Kasumi-1 (cell line): ENCODE measurements at regions not wholly inside any gene's neighbourhood (a gene's known extent, or its start where the extent isn't known, plus 50 kb on each side); places are given as distances from the start of the nearest gene placed in this dataset.

Experiments
- DNase-seq, 2 experiments: peaks; one replicate each; lab custom pipeline; 2025; lab: John Stamatoyannopoulos, UW

DNA sequence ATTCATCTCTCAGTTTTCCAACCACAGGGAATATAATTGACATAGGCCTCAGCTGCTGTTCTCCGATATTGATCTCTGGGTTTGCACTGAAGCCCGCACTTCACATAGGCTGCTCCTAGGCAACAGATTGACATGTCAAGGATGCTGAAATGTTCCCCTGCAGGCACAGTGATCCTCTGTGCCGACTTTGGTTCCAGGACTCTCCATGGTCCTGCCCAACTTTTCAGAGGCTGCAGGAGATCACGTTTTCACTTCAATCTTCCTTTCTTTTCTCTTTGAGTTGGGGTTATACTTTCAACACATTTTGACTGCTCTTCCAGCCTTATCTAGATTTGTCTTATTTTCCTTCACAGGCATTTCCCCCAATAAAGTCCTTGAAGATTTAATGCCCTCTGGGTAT lies 1361.0 kb downstream of the DSC3 start:
- DNase-seq, result no peak

DNA sequence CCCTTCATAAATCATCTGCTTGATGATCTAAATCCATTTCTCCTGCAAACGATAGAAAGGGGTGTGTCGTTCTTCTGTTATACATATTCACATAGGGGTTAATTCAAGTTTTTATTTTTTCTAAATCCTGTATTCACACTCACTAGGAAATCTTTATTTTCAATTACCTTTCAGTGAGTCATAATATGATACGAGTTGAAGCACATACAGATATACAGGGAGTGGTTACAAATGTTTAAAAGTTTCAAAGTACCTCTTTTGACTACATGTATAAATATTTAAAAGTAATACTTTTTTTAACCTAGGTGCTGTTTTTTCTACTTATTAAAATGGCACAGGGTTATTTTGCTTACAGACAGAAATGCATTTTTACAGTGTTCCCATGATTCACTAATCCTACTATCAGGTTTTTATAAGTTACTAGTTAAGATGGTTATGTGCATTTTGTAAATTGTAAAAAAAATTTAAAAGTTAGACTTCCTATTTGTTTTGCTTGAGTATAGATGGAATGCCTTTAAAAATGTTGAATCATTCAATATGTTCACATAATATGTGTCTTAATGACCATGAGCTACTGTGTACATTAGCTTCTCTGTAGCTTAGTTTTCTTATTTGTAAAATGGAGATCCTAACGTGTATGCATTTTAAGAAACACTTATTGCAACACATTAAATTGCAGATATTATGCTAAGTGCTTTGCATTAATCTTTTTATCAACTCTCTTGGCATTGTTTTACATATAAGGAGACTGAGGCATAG lies 1378.1 kb downstream of the DSC3 start:
- no peak for DNase-seq

DNA sequence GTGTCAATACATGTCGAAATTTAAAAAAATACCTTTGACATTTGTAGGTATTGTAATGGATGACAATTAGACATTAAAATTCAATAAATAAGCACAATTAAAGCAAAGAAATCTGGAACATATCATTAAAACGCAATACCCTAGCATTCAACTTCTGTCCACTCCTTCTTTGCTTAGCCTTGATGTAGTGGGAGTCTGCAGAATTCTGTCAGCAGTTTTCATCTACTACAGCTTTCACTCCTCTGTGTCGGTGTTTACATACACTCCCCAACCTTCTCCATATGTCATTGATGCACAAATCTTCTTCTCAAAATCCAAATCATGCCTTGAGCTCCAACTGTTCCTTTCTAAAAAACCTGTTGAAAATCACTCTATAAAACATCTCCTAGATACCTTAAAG lies 1380.6 kb downstream of the DSC3 start:
- DNase-seq, result no peak

DNA sequence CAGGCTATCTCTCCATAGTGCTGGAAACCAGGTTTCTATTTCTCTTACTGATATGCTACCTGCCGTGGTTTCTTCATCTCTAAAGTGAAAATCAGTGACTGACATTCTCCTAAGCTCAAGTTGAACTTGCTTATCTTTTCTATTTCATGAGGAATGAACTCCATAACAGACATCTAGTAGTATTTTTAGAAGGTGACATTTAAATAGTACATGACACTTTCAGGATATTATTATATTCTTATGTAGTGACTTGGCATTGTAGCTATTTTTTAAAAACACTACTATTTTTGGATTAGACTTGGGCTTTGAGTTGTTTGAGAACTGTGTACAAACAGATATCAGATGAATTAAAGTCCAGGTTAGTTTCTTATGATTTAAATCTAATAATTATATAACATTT lies 1381.8 kb downstream of the DSC3 start:
- no peak for DNase-seq

DNA sequence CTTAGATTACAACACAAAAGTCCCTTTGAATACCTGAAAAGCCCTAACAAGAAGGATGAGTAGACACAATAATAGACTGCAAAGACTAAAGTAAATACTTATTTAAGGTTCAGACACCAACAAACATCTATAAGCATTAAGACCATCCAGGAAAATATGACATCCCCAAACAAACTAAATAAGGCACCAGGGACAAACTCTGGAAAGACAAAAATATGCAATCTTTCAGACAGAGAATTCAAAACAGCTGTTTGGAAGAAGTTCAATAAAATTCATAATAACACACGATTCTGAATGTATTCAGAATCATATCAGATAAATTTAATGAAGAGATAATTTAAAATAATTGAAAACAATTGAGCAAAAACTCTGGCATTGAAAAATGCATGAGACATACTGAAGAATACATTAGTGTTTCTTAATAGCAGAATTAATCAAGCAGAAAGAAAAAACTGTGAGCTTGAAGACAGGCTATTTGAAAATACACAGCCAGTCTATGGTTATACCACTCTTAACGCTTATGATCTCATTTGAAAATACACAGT lies 1388.8 kb downstream of the DSC3 start:
- DNase-seq, result no peak

DNA sequence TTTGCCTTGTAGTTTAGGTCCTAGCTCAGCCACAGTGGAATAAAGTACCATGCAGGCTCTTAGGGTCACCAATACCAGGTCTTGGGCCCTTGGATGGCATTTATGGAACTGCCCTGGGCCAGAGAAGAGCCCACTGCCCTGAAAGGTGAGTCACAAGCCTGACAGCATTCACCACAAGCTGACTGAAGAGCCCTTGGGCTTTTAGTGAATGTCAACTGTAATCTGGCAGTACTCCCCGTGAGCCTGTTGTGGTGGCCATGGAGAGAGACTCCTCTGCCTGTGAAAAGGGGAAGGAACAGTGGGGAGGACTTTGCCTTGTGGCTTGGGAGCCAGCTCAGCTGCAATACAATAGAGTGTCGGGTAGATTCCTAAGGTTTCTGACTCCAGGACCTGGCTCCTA lies 1389.7 kb downstream of the DSC3 start:
- peak; percentile 74 to 84 for DNase-seq

DNA sequence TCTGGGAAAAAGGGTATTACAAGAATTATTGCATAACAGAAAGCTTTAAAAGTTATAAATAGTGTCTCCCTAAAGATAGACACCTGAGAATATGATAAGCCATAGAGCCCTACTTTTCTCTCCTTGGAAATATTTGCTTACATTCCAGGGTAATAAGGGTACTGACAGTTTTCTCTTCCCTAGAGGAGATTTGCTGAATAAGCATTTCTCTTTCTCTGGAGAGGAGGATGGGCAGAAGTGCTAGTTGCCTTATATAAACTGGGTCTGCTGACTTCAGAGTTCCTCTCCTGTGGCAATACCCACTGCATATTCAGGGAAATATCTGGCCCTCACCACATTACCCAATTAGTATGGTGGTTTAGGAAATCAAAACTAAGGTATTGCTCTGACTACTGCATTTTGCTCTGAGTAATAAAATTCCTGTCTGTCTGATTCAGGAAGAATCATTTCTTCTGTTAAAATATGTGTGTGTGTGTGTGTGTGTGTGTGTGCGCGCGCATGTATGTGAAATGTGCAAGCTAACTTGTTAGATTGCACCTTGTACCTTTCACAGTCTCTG lies 1391.3 kb downstream of the DSC3 start:
- DNase-seq, result peak in 1 of 2 experiments; percentile 5

DNA sequence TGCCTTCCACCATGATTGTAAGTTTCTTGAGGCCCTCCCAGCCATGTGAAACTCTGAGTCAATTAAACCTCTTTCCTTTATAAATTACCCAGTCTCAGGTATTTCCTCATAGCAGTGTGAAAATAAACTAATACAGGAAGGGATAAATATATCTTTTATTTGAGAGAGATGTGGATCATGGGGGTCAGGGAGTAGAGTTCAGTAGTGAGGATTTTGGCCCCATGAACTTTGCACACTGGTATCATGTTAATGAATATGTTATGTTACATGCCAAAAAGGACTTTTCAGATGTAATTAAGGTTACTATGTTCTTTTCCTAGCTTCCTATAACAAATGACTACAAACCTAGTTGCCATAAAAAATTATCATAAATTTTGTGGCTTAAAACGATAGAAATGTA lies 1393.7 kb downstream of the DSC3 start:
- DNase-seq, result no peak

DNA sequence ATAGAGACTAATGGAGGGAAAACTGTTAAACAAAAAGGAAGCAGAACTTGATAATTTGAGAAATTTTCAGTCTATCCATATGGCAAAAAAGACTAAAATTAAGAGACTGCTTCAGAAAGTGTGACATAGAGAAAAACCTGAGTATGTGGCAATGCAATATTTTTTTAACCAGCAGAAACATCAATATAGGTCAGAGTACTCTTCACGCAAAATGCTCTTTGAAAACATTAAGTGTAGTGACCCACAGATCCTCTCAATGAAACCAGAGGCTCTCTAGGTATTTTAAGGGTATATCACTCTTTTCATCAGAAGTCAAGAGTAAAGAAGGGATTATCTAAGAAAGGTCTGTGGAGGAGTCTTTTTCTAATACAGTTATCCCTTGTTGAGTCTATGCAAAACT lies 1394.8 kb downstream of the DSC3 start:
- no peak for DNase-seq

DNA sequence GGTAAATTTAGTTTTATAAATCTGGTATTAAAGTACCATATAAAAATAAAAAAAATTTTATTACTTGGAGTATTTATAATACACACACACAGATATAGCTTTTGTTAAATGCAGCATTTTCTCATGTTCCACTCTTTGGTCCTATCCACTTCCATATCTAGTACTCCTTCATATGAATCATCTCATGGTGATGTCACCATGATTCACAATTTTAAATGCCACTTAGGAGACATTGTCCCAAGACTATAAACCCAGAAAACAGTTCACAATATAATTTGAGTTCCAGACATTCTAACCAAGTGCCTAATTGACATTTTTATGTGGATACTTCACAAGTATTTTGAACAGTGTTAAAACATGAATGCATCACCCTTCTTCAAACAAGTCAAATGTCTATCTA lies 1398.3 kb downstream of the DSC3 start:
- DNase-seq, result no peak

DNA sequence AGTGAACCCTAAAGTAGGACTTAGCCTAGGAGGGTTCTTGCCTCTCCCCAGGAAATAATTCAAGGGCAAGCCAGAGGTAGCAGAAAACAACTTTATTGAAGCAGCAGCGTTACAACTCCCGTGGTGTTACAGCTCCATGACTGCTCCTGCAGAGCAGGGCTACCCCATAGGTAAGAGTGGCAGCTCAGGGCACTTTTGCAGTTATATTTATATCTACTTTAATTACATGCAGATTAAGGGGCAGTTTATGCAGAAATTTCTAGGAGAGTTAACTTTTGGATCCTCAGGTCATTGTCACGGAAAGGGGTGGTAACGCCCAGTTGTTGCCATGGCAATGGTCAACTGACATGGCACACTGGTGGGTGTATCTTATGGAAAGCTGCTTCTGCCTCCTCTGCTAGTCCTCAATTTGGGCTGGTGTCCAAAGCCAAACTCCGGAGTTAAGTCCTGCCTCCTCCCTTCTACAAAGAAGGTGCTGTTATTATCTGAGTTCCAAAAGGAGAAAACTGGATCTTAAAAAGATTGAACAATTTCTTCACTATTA lies 1413.0 kb downstream of the DSC3 start:
- no peak for DNase-seq

DNA sequence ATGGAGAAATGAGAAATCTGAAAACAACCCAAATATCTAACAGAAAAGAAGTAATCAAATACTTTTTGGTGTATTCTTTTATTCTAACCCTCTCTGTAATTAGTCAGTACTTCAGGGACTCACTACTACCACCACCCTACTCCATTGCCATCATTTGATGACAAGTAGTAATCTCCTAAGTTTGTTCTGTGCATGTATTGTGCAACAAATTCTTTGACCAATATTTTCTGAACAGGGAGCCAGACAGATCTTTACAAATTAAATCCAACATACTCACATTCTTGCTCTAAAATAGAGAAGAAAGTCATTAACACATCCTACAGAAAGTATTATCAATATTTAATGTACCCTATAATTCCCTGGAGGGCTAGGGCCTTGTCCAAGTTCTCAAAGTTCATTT lies 1416.4 kb downstream of the DSC3 start:
- no peak for DNase-seq

DNA sequence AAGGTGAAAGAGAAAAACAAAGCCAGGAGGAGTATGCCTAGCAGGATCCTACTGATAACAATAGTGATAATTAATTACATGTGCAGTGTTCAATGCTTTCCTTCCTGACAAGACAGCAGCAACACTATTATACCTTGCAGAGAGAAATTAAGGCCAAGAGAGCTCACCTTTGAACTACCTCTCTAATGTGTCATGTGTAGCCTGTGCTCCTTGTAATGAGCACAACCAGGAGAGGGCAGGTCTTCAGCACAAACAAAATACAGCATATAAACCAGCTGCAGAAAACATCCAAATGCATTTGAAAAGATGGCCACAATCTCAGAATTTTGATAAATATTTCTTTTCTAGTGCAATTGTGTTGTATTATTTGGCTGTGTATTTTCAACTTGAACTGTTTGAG lies 1425.7 kb downstream of the DSC3 start:
- no peak for DNase-seq

DNA sequence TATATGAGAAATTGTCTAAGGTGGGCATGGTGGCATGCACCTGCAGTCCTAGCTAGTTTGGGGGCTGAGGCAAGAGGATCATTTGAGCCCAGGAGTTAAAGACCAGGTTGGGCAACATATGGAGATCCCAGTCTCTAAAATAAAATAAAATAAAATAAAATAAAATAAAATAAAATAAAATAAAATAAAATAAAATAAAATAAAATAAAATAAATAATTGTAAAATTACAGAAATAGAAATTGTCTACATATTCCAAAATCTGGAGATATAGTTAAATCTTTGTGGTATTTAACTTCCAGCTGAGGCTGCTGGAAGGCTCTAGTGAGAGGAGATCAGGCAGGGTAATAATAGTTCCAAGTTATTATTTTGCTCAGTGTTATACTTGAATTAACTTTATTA lies 1432.1 kb upstream of the CDH2 start:
- DNase-seq, result no peak

DNA sequence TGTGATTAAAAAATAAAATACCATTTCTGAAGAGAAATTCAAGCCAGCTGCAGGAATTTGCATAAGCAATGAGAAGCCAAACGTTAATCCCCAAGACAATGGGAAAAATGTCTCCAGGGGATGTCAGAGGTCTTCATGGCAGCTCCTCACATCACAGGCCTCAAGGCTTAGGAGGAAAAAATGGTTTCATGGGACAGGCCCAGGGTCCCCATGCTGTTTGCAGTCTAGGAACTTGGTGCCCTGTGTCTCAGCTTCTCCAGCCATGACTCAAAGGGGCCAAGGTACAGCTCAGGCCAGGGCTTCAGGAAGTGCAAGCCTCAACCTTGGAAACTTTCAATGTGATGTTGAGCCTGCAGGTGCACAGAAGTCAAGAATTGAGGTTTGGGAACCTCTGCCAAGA lies 1428.4 kb upstream of the CDH2 start:
- no peak for DNase-seq

DNA sequence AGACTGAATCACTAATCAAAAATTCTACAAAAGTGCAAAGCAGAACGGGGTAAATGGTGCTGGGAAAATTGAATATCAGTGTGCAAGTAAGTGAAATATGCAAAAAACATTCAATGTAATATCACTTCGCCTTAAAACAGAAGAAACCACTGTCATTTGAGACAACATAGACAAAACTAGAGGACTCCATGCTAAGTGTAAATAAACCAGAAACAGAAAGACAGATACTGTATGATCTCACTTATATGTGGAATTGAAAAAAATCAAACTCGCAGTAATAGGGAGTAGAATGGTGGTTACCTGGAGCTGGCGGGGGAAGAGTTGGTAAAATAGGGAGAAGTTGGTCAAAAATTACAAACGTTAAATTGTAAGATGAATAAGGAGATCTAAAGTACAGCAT lies 1420.0 kb upstream of the CDH2 start:
- peak in 1 of 2 experiments; percentile 13 for DNase-seq

DNA sequence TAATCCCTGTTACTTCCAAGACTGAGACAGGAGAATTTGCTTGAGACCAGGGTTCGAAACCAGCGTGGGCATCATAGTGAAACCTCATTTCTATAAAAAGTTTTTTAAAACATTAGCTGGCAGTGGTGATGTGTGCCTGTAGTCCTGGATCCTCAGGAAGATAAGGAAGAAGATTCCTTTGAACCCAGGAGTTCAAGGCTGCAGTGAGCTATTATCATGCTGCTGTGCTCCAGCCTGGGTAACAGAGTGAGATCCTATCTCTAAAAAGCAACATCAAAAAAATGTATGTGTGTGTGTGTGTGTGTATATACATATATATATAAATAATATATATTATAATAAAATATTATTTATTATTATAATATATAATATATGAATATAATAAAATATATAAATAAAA lies 1417.6 kb upstream of the CDH2 start:
- DNase-seq, result peak in 1 of 2 experiments; percentile 19

DNA sequence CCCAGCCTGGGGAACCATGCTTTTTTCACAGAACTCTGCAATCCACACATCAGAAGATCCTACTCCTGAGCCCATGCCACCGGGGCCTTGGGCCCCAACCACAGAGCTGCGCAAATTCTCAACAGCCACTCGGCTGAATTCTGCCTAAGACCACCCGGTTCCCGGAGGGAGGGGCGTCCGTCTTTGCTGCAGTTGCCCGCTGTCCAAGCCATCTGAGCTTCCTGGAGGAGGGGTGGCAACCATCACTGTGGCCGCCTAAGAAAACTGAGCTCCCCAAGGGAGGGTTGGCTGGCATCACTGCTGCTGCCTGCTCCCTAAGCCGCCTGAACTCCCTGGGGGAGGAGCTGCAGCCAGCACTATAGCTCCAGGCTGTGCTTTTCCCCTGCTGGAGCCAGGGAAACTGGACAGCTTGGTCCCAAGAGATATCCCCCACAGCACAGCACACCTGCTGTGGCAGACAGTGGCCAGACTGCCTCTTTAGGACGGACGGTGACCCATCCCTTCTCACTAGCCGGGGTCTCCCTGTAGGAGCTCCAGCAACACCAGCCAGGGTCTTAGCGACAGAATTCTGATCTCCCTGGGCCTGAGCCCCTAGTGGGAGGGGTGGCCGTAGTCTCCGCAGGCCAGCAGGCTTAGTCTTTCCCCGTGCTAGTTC lies 1411.6 kb upstream of the CDH2 start:
- no peak for DNase-seq

DNA sequence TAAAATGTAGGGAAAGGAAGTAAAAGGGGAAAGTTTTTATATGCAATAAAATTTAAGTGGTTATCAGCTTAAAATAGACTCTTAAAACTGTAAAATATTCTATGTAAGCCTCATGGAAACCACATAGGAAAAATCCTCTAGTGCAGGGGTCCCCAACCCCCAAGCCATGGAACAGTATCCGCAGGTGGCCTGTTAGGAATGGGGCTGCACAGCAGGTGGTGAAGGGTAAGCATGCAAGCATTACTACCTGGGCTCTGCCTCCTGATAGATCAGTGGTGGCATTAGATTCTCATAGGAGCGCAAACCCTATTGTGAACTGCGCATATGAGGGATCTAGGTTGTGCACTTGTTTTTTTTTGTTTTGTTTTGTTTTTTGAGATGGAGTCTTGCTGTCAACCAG lies 1409.3 kb upstream of the CDH2 start:
- no peak for DNase-seq

DNA sequence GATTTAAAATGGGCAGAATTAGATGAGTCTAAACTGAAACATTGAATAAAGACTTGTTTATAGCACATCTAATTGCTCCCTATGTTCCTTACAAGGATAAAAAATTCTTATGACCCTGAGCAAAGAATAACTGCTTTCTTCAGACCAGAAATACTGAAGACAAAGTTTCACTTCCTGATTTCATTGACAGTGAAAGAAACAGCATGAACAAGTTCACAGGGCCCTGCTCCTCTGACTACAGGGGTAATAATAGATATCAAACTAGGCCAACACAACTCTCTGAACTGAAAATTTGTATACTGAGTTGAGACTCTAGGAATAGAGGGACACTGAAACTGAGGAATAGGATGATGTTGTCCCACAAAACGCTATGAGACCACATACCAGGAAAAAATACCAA lies 1383.3 kb upstream of the CDH2 start:
- DNase-seq, result peak in 1 of 2 experiments; percentile 22

DNA sequence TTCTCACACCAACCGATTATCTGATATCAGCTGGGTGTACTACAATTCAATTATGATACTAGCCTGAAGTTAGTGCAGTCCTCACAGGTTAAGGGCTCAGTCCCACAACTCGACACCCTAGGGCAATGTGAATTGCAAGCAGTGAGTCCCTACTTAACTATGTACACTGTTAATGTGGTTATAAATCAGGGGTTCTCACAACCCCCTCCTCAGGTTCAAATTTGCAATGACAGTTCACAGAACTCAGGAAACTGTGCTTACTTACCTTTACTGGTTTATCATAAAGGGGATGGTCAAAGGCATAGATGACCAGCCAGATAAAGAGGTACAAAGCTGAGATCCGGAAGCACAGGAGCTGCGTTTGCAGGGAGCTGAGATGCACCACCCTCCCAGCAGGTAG lies 1379.1 kb upstream of the CDH2 start:
- no peak for DNase-seq

DNA sequence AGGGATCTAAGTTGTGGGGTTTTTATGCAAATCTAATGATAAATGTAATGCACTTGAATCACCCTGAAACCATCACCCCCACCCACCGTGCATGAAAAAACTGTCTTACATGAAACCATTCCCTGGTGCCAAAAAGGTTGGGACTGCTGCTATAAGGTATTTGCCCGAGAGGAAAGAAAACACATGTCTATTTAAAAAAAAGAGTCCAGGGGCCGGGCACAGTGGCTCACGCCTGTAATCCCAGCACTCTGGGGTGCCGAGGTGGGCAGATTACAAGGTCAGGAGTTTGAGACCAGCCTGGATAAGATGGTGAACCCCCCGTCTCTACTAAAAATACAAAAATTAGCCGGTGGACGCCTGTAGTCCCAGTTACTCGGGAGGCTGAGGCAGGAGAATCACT lies 1372.8 kb upstream of the CDH2 start:
- DNase-seq, result no peak

DNA sequence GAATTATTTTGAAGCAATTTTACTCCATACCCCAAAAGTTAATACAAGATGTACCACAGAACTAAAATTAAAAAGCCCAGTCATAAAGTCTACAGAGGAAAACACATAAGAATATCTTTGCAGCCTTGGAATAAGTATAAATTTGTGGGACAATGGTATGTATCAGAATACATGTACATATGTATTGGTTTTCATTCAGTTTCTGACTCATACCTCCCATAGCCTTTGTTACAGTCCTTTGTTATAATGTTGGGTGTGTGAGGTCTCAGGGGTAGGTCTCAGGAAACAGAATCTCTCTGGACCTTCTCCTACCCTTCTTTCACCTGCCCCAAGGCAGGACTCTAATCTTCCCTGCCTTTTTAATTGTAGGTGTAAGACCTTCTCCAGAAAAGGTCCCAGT lies 1370.7 kb upstream of the CDH2 start:
- DNase-seq, result no peak
